Nephron (organoid): ENCODE measurements at regions not wholly inside any gene's neighbourhood (a gene's known extent, or its start where the extent isn't known, plus 50 kb on each side); places are given as distances from the start of the nearest gene placed in this dataset.

Experiments
- H3K27ac Mint-ChIP-seq, 3 experiments: 2 replicates each; pipeline ENCODE4 v1.8.0; 2020; ENCODE audit warnings: mixed read lengths in 3 of 3, mild to moderate bottlenecking in 2 of 3, moderate library complexity in 1 of 3
- H3K27me3 Mint-ChIP-seq: 2 replicates; pipeline ENCODE4 v1.8.0; 2021; ENCODE audit warnings: low read depth, mild to moderate bottlenecking, moderate library complexity, mixed read lengths
- H3K36me3 Mint-ChIP-seq: 2 replicates; pipeline ENCODE4 v1.8.0; 2020; ENCODE audit warnings: low read depth, mixed read lengths
- H3K4me1 Mint-ChIP-seq: 2 replicates; pipeline ENCODE4 v1.8.0; 2020; ENCODE audit warnings: mixed read lengths
- H3K4me3 Mint-ChIP-seq, 3 experiments: 2 replicates each; pipeline ENCODE4 v1.8.0; 2020; ENCODE audit warnings: mild to moderate bottlenecking in 3 of 3, mixed read lengths in 3 of 3, moderate library complexity in 2 of 3
- H3K9me3 Mint-ChIP-seq: 2 replicates; pipeline ENCODE4 v1.8.0; 2020; ENCODE audit warnings: mixed read lengths
- TF ChIP-seq, protein P1 (sequence below), 3 experiments: fragments of 200-600 bp; sonication (generic); IDR thresholded peaks; one replicate each; pipeline ENCODE4 v1.5.0; 2021; ENCODE audit warnings: antibody characterized with exemption in 3 of 3; ENCODE audit not compliant: unreplicated experiment in 3 of 3

- Mint-ChIP-seq H3K27me3 (no peaks in the 10 kb centered on the region), H3K27ac (no peak overlapping the region), H3K4me1 (no peaks in the 10 kb centered on the region)
Measured at GRCh38 chr4:103451341-103451740, 253.2 kb upstream of the CENPE start.

GRCh38 chr4:103450693-103451092 lies 252.6 kb upstream of the CENPE start:
- H3K27me3 Mint-ChIP-seq = no peaks in the 10 kb centered on the region
- no peaks in the 10 kb centered on the region for H3K9me3 Mint-ChIP-seq
- H3K27ac Mint-ChIP-seq = no peak overlapping the region
- TF ChIP-seq, protein P1, sequence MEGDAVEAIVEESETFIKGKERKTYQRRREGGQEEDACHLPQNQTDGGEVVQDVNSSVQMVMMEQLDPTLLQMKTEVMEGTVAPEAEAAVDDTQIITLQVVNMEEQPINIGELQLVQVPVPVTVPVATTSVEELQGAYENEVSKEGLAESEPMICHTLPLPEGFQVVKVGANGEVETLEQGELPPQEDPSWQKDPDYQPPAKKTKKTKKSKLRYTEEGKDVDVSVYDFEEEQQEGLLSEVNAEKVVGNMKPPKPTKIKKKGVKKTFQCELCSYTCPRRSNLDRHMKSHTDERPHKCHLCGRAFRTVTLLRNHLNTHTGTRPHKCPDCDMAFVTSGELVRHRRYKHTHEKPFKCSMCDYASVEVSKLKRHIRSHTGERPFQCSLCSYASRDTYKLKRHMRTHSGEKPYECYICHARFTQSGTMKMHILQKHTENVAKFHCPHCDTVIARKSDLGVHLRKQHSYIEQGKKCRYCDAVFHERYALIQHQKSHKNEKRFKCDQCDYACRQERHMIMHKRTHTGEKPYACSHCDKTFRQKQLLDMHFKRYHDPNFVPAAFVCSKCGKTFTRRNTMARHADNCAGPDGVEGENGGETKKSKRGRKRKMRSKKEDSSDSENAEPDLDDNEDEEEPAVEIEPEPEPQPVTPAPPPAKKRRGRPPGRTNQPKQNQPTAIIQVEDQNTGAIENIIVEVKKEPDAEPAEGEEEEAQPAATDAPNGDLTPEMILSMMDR (IDR thresholded peaks at IDR 0.05; ENCODE audit: unreplicated experiment in 3 of 3) = no peak
- H3K4me1 Mint-ChIP-seq = no peaks in the 10 kb centered on the region
- H3K4me3 Mint-ChIP-seq = no peak overlapping the region
- no peaks in the 10 kb centered on the region for H3K36me3 Mint-ChIP-seq

More at GRCh38 chr4:103451341-103451740, 253.2 kb upstream of the CENPE start:
- TF ChIP-seq, protein P1 (IDR thresholded peaks at IDR 0.05; ENCODE audit: unreplicated experiment in 3 of 3) = no peak
- Mint-ChIP-seq H3K4me3 (no peak overlapping the region), H3K36me3 (no peaks in the 10 kb centered on the region), H3K9me3 (no peaks in the 10 kb centered on the region)

DNA sequence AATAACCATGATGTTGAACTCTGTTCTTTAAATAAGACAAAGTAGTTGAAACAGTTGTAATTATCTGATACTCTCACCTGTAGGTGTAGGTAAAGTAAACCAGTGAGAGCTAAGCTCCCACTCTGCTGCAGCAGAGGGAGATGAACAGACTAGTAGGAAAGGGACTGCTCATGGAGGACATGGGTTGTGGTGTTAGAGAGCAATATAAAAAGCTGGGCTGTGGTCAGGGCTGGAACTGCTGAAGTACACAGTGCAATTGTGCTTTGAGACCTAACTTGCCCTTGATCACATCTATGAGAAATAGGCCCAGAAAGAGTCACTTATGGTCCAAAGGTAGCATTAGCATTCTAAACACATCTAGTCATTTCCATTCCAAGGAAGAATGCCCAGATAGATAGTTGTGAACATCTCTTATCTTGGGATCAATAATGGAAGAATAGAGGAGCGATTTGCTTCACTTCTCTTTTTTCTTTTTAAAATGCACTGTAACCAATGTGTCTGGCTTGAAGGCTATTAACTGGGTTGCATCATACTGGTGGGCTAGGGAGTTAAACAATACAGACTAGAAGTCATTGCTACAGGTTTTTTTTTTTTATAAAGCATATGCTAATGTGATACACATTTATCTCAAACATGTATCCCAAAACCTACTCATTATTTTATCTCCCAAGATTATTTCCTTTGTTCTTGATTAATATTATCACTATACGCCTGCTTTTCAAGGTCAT lies 251.3 kb upstream of the CENPE start:
- Mint-ChIP-seq H3K36me3 (no peaks in the 10 kb centered on the region), H3K27me3 (no peaks in the 10 kb centered on the region), H3K4me3 (no peak overlapping the region), H3K4me1 (no peaks in the 10 kb centered on the region), H3K9me3 (no peaks in the 10 kb centered on the region), H3K27ac (no peak overlapping the region)
- TF ChIP-seq, protein P1 (IDR thresholded peaks at IDR 0.05; ENCODE audit: unreplicated experiment in 3 of 3) = no peak

DNA sequence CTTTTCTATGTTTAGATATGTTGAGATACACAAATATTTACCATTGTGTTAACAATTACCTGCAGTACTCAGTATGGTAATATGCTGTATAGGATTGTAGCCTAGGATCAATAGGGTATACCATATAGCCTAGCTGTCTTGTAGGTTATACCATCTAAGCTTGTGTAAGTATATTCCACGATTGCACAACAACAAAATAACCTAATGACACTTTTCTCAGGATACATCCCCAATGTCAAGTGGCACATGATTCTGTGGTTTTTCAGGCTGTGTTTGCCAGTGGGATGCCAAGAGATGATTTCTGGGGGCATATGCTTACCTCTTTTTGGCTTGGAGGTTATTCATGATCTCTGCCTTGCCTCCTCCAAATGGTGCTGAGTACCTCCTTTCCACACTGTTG lies 247.2 kb upstream of the CENPE start:
- Mint-ChIP-seq H3K9me3 (no peaks in the 10 kb centered on the region), H3K4me1 (no peaks in the 10 kb centered on the region), H3K27ac (no peak overlapping the region), H3K27me3 (no peaks in the 10 kb centered on the region), H3K4me3 (no peak overlapping the region), H3K36me3 (no peaks in the 10 kb centered on the region)
- TF ChIP-seq, protein P1 (IDR thresholded peaks at IDR 0.05; ENCODE audit: unreplicated experiment in 3 of 3) = no peak

DNA sequence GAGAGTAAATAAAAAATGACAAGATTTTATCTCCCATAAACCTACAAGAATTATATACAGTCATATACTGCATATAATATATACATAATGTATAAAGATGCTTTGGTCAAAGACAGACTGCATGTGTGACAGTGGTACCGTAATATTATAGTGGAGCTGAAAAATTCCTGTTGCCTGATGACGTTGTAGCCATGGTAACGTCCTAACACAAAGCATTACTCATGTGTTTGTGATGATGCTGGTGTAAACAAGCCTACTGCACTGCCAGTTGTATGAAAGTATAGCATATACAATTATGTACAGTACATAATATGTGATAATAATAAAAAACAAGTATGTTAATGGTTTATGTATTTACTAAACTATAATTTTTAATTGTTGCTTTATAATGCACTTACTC lies 245.2 kb upstream of the CENPE start:
- Mint-ChIP-seq H3K27ac (no peak overlapping the region), H3K9me3 (no peaks in the 10 kb centered on the region), H3K4me1 (no peaks in the 10 kb centered on the region), H3K27me3 (no peaks in the 10 kb centered on the region), H3K4me3 (no peak overlapping the region), H3K36me3 (no peaks in the 10 kb centered on the region)
- TF ChIP-seq, protein P1 (IDR thresholded peaks at IDR 0.05; ENCODE audit: unreplicated experiment in 3 of 3) = no peak

DNA sequence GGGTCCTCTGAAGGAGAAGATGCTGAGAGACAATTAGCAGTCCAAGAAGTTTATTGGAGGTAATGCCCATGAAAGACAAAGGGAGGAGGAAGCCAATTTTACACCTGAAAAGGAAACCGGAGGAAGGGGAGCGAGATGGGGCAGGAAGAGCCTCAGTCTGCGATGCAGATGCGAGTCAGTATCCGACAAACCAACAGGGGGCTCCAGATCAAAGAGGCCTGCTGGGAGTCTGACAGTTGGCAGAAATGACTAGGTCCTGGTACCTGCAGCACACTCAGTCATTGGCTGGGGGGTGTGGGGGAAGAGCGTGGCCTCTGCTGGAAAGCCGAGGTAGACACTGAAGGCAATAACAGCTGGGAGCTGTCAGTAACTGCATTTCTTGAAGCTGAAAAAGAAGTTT lies 231.1 kb upstream of the CENPE start:
- Mint-ChIP-seq H3K9me3 (no peaks in the 10 kb centered on the region), H3K4me1 (no peaks in the 10 kb centered on the region), H3K4me3 (no peak overlapping the region), H3K36me3 (no peaks in the 10 kb centered on the region), H3K27me3 (no peaks in the 10 kb centered on the region), H3K27ac (no peak overlapping the region)
- TF ChIP-seq, protein P1 (IDR thresholded peaks at IDR 0.05; ENCODE audit: unreplicated experiment in 3 of 3) = no peak
